Suprapubic skin (tissue), 4 donors: ENCODE measurements at regions not wholly inside any gene's neighbourhood (a gene's known extent, or its start where the extent isn't known, plus 50 kb on each side); places are given as distances from the start of the nearest gene placed in this dataset.

Source experiments
- CTCF ChIP-seq, 2 donors: fragments of 200-600 bp in 1 of 2; fragments of 450-650 bp in 1 of 2; sonication (generic) in 1 of 2; IDR thresholded peaks; one replicate each; pipeline ENCODE4 v1.5.1; 2016 to 2019; ENCODE audit warnings: antibody characterized with exemption in 2 of 2, mild to moderate bottlenecking in 1 of 2, moderate library complexity in 1 of 2
- EP300 ChIP-seq: sonication (generic); formaldehyde crosslinking; IDR thresholded peaks from one replicate; pipeline ENCODE4 v1.6.1; 2017; ENCODE audit warnings: antibody characterized with exemption
- POLR2A ChIP-seq, 2 donors: fragments of 450-650 bp; IDR thresholded peaks; one replicate each; pipeline ENCODE4 v1.6.1; 2017; ENCODE audit warnings: antibody characterized with exemption in 2 of 2, mild to moderate bottlenecking in 2 of 2, moderate library complexity in 2 of 2
- POLR2AphosphoS5 ChIP-seq, 3 donors: sonication (generic); formaldehyde crosslinking; IDR thresholded peaks; one replicate each; pipeline ENCODE4 v1.6.1; 2017; ENCODE audit warnings: antibody characterized with exemption in 3 of 3

GRCh38 chr5:4579679-4580078, 560.5 kb upstream of the ADAMTS16 start:
- no peak for TF ChIP-seq POLR2A (IDR thresholded peaks at IDR 0.05)
- TF ChIP-seq CTCF (IDR thresholded peaks at IDR 0.05), result no peak
- TF ChIP-seq POLR2AphosphoS5 (IDR thresholded peaks at IDR 0.05), result no peak
- no peak for TF ChIP-seq EP300
